Skin of body (tissue), 1 donor: ENCODE measurements at regions not wholly inside any gene's neighbourhood (a gene's known extent, or its start where the extent isn't known, plus 50 kb on each side); places are given as distances from the start of the nearest gene placed in this dataset.

Experiments used
- DNase-seq: peaks from one replicate; lab custom pipeline; 2025; lab: John Stamatoyannopoulos, UW

DNA sequence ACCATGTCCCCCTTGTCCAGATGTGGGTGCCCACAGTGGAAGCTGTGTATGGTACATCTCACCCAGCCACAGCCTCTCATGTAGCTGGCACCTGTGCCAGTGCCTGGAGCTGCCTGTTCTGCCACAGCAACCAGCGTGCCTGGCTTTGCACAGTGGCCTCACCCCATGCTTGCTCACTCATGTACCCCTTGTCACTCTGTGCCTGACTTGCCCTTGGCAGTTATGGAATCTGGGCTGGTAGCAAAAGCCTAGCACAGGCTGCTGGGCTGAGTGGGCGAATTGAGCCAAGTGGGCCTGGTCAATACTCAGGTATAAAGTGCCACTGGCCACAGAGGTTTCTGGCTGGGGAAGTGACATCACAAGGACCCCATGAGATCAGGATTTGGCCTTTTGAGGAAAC is 264.2 kb downstream of the INSC start:
- DNase-seq, result no peak

DNA sequence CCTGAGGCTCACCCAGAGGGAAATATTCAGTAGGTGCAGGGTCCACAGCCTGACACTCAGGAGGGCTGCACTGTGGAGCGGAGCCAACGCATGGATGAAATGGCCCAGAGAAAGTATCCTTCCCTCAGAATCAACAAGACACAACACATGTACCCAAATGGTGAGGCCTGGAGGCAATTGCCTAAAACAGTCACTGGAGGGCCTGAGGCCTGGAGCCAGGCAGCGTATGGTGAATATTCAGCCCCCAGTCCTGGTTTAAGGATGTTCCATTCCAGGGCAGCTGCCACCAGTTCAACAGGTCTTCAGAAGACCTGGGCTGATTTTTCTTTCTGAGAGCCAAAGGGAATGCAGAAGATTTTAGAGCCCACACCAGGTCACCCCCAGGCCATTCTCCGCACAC is 264.8 kb downstream of the INSC start:
- DNase-seq, result no peak

DNA sequence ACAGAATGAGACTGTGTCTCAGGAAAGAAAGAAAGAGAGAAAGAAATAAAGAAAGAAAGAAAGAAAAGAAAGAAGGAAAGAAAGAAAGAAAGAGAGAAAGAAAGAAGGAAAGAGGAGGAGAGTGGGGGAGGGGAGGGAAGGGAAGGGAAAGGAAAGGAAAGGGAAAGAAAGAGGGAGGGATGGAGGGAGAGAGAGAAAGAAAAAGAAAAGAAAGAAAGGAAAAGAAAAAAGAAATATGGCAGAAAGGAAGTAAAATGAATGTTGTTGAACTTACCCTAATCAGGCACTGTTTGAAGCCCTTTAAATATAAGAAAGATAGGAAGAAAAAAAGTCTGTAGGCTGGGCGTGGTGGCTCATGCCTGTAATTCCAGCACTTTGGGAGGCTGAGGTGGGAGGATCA is 276.1 kb downstream of the INSC start:
- no peak for DNase-seq

DNA sequence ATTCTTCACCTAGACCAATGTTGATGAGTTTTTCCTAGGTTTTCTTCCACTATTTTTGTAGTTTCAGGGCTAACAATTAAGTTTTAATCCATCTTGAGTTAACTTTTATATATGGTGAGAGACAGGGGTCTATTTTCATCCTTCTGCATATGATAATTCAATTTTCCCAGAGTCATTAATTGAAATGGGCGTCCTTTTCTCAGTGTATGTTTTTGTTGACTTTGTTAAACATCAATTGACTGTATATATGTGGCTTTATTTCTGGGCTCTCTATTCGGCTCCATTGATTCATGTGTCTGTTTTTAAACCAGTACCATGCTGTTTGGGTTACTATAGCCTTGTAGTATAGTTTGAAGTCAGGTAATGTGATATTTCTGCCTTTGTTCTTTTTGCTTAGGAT is 282.1 kb downstream of the INSC start:
- DNase-seq, result no peak

DNA sequence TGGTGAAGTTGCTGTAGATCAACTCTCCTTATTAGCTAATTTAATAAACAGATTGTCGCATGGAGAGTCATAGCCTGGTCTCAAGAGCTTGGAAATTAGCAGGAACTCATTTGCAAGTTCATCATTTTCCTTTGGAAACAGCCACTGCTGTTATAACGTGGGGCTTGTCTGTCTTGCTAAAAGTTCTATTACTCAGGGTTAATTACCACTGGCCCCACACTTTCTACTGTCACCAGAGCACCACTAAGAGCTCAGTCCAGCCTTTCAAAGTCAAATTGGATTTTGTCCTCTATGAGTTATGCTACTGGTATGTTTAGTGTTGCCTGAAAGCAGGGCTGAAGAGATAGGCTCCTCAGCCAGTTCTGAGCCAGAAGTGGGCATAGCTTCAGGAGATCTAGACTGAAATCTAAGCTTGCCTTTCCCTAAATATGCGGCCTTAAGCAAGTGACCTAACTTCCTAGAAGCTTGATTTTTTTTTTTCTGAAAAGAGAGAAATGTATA is 292.2 kb downstream of the INSC start:
- no peak for DNase-seq

DNA sequence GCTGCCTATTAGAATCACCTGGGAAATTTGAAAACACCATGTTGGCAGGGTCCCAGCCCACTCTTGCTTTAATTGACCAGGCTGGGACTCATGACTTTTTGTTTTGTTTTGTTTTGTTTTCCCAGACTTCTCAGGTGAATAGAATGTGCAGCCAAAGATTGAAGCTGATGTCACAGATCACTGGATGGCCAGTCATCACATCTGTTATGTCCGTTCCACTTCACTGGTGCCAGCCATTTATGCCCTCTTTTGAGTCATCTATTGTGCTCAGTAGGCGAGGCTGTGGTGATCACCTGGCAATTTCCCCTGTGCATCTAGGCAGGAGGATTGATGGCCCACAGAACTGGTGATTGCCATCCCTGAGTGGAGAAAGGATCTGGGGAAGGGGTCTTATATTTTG is 297.3 kb downstream of the INSC start:
- no peak for DNase-seq

DNA sequence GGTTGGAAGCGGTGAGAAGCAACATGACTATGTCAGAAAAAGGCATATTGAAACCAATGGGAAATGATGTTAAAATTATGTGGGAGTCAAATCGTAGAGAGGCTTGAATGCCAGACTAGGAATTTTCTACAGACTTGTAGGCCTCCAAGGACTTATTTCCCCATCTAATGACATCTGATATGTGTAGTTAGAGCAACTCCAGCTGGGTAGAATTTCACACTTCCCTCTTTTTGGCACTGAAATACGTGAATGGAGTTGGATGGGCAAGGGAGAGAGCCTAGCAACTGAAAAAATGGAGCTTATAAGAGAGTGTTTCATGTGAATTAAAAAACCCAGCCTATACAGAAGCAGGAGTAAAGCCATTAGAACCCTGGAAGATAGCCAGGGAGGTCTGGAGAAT is 304.2 kb downstream of the INSC start:
- DNase-seq, result no peak

DNA sequence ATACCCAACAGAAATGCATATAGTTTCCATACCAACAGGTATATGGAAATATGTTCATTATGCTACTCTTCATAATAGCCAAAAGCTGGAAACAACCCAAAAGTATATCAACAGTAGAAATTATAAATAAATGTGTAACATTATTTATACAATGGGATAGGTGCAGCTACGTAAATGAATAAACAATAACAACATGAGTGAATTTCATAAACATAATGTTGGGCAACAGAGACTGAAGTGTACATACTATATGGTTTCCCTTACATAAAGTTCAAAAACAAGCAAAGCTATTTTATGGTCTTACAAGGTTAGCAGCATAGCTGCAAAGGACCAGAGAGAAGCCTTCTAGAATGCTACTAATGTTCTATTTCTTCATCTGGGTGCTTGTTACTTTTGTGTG is 305.0 kb downstream of the INSC start:
- DNase-seq, result no peak

DNA sequence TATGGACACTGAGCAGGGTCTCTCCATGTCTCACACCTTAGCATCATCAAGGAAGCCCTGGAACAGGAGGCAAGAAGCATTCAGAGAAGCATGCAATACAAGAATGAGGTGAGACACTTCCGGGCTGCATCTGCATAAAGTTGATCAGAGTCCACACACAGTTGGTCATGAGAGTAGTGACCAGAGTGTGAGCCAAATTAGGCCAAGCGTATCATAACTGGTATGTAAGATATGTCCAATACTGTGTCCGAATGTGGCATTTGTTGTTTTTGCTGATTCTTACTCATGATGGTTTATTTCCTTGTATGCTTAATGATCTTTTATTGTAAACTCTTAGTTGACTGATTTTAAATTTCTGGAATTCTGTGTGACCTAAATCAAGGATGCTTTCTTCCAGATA is 315.7 kb downstream of the INSC start:
- DNase-seq, result no peak

DNA sequence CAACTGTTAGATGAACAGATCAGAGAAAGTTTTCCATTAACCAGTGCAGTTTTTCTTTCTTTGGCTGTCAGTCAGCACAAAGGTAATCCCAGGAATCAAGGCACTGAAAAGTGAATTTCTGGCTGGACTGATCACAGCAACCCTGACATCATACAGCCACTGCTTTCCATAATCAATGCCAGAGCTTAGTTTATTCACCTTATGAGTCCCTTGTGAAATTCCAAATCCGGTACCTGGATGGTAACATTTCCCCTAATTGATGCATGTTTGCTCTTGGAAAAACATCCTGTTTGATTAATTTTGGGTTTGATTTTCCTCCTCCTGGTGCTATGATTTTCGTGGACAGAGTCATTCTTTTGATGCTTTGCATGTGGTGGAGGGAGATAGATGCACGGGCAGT is 319.8 kb downstream of the INSC start:
- no peak for DNase-seq

DNA sequence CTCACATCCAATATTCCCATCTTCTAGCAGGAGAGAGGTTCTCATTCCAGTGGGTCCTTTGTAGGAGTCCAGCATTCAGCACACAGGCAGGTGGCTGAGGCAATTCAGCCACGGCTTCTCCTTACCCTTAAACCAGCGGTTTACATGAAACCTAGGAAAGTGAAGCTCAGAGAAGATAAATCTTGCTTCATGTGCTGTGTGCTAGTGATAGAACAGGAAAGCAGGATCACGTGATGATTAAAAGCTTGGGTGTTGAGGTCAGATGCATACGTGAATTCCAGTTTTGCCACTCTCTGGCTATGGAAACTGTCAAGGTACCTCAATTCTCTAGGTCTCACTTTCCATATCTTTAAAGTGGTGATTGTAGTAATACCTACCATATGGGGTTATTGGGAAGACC is 331.6 kb downstream of the INSC start:
- no peak for DNase-seq

DNA sequence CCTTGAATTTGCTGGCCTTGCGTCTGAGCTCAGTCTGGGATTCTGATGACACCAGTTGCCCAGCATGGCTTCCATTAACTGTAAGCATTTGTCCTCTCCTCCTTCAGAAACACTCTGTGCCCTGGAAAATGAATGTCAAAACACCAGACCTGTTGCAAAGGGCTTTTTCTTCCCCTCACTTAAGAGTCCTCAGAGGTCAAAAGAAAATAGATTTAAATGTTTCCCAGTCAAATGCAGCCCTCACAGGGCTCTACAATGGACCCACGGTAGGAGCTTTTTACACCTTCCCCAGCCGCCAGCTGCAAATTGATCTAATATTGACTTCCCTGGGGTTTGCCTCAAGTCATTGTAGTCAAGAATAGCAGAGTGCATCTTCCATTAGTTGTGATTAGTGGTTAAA is 332.2 kb downstream of the INSC start:
- DNase-seq, result no peak

DNA sequence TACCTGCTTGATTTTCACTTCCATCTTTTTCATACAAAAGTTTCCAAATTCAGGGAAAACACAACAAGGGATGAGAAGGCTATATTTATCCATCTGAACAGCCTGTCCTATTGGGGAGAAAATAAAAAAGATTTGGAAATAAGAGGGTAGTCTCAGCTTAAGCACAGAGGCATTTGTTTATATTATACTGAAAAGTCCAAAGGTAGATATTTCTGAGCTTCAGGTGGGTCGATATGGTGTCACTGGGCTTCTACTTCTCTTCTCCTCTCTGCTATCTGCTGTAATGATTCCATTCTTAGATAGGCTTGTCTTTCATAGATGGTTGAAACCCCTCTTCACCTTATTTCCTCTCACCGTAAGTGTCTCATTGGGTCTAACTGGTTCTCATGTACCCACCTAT is 337.0 kb downstream of the INSC start:
- no peak for DNase-seq

DNA sequence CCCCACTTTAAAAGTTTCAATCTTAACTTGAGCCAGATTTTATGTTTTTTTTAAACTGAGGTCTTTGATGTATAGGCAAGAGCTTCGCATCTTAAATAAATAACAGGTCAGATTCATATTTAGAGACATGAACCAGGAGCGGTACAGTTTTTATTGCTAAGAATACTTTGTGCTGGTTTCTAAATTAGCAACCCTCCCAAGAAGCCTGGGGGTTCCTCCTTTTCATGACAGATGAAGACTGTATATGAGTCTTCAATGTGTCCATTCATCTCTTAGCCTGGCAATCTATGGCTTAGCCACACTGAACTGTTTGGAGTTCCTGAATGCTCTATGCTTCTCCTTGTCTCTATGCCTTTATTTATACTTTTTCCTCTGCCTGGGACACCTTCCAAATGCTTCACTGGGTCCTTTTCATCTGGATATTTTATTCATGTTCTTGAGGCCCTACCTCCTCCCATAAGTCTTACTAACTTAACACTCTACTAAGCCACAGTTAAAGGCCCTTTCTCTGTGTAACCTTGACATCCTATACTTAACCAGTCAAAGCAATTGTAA is 338.6 kb downstream of the INSC start:
- no peak for DNase-seq

DNA sequence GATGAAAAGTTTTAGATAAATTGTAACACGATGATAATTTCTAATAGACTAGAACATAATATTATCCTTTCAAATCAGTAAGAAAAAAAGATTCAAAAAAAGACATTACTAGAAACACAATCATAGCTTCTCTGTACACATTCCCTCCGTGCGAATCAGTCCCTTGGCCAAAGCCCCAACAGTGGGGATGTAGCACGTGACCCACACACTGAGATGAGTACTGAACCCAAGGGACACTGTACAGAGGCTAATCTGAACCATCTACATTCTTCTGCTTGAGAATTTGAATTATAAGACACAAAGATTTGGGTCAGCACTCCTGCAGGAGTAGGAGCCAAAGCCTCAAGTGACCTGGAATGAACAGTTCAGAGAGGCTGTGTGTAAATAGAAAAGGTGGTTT is 353.7 kb downstream of the INSC start:
- no peak for DNase-seq

DNA sequence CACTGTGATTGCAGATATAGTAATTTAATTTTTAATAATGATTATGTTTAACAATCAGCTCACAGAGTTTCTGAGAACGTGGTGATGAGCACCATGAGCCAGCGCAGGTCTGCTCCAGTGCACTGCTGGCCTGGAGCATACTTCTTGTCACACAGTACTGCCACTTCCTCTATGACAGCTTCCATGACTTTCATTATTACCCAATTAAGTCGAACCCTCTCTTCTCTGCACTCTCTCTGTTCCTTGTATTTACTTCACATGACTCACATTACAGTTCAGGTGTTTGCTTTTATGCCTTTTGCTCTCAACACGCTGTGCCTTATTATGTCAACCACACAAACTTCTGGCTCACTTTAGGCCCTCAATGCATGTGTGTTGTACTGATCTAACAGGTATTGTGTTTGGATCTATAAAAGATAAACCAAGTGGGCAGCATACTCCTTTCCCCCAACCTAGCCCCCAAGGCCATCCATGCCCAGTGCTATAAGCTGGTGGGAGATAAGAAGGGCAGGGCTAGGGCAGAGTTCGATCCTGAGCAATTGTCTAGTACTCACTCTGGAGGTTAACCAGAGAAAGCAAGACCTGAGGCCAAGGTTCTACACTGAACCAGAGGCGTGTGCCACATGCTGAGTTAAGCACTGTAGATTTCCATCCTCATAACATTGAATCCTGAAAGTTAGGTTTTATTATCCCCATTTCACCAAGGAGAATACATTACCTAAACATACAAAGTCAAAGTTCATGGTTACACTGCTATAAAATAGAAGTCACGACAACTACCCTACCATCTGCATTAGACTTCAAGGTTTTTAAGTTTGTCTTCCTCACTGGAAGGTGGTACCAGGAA is 356.5 kb downstream of the INSC start:
- DNase-seq, result no peak

DNA sequence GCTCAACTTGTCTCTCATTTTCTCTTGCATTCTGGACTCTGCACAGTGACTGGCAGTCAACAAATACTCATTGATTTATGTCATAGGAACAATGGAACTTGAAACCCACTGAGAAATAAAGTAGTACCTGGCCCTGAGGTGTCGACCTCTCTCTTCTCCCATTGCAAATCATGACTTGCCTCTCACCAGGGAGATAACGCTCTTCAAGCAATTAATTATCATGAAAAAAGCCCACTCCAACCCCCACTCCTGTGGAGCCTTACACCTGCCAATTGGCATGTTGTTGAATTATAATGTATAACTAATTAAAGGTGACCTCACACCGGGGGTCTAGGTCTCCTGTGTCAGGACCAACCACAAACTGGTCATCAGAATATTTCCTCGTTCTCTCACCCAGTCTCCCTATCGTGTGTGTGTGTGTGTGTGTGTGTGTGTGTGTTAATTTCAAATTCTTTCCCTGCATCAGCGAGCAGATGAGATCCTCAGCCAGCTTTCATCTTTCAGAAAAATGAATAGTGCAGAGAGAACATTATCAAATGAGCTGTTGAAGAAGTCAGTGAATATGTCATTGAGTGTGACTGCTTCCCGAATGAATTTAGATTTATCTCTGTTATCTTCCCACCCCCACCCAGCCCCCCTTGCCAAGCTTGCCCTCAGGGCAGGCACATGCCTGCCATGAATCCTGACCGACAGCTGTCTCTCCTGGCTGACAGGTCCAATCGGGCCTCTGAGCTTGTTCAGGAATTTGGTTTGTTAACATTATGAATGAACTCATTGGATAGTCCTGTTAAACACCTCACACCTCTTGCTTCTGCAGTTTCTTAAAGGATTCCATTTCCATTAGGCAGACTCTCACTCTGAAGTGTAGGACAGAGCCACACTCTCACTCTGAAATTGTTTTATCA is 357.4 kb downstream of the INSC start:
- no peak for DNase-seq

DNA sequence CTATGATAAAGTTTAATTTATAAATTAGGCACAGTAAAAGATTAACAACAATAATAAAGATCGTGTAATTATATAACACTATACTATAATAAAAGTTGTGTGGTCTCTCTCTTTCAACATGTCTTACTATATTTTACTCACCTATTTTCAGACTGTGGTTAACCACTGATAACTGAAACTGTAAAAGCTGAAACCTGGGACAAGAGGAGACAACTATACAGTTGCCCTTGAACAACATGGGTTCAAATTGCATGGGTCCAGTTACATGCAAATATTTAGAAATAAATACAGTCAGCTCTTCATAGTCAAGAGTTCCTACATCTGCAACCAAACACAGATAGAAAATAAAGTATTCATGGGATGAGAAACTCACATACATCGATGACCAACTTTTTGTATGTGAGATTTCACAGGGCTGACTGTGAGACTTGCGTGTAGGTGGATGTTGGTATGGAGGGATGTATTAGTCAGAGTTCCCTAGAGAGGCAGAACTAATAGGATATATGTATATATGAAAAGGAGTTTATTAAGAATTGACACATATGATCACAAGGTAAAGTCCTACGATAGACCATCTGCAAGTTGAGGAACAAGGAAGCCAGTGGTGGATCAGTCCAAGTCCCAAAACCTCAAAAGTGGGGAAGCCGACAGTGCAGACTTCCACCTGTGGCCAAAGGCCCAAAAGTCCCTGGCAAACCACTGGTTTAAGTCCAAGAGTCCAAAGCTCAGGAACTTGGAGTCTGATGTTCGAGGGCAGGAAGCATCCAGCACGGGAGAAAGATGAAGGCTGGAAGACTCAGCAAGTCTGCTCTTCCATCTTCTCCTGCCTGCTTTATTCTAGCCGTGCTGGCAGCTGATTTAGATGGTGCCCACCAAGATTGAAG is 359.5 kb downstream of the INSC start:
- no peak for DNase-seq

DNA sequence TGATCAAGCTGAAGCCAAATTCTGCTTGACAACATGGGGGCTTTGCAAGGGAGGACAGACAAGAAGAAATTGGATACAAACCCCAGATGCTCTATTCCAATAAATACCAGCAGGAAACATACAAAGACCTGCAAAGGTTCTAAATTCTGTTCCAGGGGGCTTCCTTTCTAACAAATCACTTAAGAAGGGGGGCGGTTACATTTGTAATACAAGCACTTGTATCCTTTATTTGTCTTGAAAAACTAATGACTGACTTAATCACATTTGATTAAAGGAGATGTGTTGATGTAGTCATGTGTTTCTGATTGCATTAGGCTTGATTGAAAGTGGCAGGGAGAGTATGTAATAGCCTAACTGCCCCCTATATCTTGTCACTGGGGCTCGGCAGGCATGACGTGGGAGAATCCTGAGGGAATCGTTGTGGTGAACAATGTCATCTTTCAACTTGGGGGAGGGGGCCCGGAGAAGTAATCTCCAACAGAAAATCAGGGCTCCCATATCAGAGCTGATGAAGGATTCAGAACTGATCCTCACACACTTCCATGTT is 361.7 kb downstream of the INSC start:
- no peak for DNase-seq

DNA sequence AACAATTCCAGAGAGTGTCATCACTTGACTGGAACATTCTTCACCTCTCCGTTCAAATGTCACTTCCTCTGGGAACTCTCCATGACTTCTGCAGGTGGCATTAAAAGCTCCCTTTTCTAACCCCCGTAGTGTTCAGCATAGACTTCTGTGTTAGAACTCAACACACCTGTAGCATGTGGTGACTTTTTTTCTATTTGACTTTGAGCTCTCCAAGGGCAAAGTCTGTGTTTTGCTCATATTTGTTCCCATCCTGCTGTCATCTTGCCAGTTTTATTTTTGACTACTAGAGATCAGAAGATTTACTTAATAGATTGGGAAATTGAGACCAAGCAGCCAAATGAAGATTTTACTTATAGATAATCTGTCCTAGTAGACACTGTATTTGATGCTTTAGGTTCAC is 367.1 kb downstream of the INSC start:
- no peak for DNase-seq

DNA sequence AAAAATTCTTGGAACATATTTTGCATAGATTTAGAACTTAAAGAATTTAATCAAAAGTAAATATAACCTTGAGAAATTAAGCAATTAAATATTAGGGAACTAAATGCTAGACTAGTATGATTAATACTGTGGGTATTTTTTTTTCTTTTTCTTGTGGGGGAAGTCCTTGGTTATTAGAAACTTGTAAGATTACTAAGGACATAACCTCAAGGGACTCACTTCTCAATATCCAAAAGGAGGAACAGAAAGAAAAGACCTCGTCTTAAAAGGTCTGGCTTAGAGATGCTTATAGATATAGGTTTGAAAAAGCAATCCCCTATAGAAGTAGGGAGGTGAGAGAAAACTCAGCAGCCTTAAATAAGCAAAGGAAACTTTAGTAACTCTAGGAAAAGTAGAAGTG is 368.5 kb downstream of the INSC start:
- DNase-seq, result no peak
